IMR-90 (cell line): ENCODE measurements at regions not wholly inside any gene's neighbourhood (a gene's known extent, or its start where the extent isn't known, plus 50 kb on each side); places are given as distances from the start of the nearest gene placed in this dataset.

Experiments
- ATAC-seq: fragments of 200-7000 bp; cut with Tn5 transposase; 2 replicates; pipeline ENCODE4 v1.9.1; 2020; ENCODE audit warnings: low read depth, mild to moderate bottlenecking, moderate library complexity
- BruUV-seq: library from RNA; stranded (reverse); fragments of 400-500 nt; replicated peaks from 2 replicates; lab custom pipeline; 2021; lab: Mats Ljungman, UMichigan
- CTCF ChIA-PET: fragments of 300-600 bp; formaldehyde crosslinking; extraction: SDS; loops from one replicate; lab custom pipeline; 2021; ENCODE audit warnings: antibody characterized with exemption; lab: Yijun Ruan, JAX
- POLR2A ChIA-PET: fragments of 300-600 bp; sonication (Branson Sonifier 250); formaldehyde crosslinking; loops from one replicate; lab custom pipeline; 2022; ENCODE audit warnings: antibody characterized with exemption; ENCODE audit not compliant: unreplicated experiment; lab: Charles Lee
- DNase-seq: peaks from one replicate; pipeline ENCODE4 v3.0.0; 2013
- H2AFZ ChIP-seq: replicated peaks from 2 replicates; pipeline ENCODE3; 2013; ENCODE audit warnings: low read length, mild to moderate bottlenecking; ENCODE audit not compliant: poor library complexity
- H2AK5ac ChIP-seq: 2 replicates; pipeline ENCODE4 v1.6.1; 2013; ENCODE audit warnings: low read depth, low read length, inconsistent platforms
- H2AK9ac ChIP-seq: replicated peaks from 2 replicates; pipeline ENCODE3; 2013; ENCODE audit warnings: mild to moderate bottlenecking, low read depth, low read length, moderate library complexity; ENCODE audit not compliant: poor library complexity
- H2BK120ac ChIP-seq: 2 replicates; pipeline ENCODE4 v1.6.1; 2013; ENCODE audit warnings: low read depth, low read length, inconsistent platforms
- H2BK15ac ChIP-seq: 3 replicates; pipeline ENCODE4 v1.6.1; 2013; ENCODE audit warnings: low read depth, low read length, inconsistent platforms
- H2BK20ac ChIP-seq: 2 replicates; pipeline ENCODE4 v1.6.1; 2013; ENCODE audit warnings: low read depth, mild to moderate bottlenecking, inconsistent platforms, low read length, moderate library complexity
- H2BK5ac ChIP-seq: 2 replicates; pipeline ENCODE4 v1.6.1; 2013; ENCODE audit warnings: mild to moderate bottlenecking, low read depth, low read length, inconsistent platforms; ENCODE audit not compliant: poor library complexity, severe bottlenecking
- H3K14ac ChIP-seq: replicated peaks from 2 replicates; pipeline ENCODE4 v1.6.1; 2013; ENCODE audit warnings: low read depth, low read length, inconsistent platforms
- H3K18ac ChIP-seq: 2 replicates; pipeline ENCODE4 v1.6.1; 2013; ENCODE audit warnings: low read depth, low read length, control low read depth
- H3K23ac ChIP-seq: 2 replicates; pipeline ENCODE4 v1.6.1; 2013; ENCODE audit warnings: low read depth, low read length, inconsistent platforms
- H3K27ac ChIP-seq: 2 replicates; pipeline ENCODE4 v1.5.1; 2013; ENCODE audit warnings: mild to moderate bottlenecking, control low read depth, low read length; ENCODE audit not compliant: insufficient read depth
- H3K27me3 ChIP-seq: 2 replicates; pipeline ENCODE4 v1.6.1; 2013; ENCODE audit warnings: low read length; ENCODE audit not compliant: control insufficient read depth, insufficient read depth
- H3K36me3 ChIP-seq: 2 replicates; pipeline ENCODE4 v1.6.1; 2013; ENCODE audit warnings: low read length, mixed read lengths; ENCODE audit not compliant: control insufficient read depth, insufficient read depth
- H3K4ac ChIP-seq: 2 replicates; pipeline ENCODE4 v1.6.1; 2013; ENCODE audit warnings: low read depth, low read length, inconsistent platforms
- H3K4me1 ChIP-seq: 2 replicates; pipeline ENCODE4 v1.6.1; 2013; ENCODE audit warnings: low read length, mixed read lengths; ENCODE audit not compliant: control insufficient read depth, insufficient read depth
- H3K4me2 ChIP-seq: 2 replicates; pipeline ENCODE4 v1.6.1; 2013; ENCODE audit warnings: low read depth, mild to moderate bottlenecking, control low read depth, low read length, moderate library complexity
- H3K4me3 ChIP-seq: 2 replicates; pipeline ENCODE4 v1.5.1; 2013; ENCODE audit warnings: low read depth, mild to moderate bottlenecking, control low read depth, low read length, moderate library complexity; ENCODE audit not compliant: insufficient read depth
- H3K56ac ChIP-seq: 2 replicates; pipeline ENCODE4 v1.6.1; 2013; ENCODE audit warnings: low read length, inconsistent platforms; ENCODE audit not compliant: insufficient read depth; ENCODE audit errors: extremely low read depth
- H3K79me1 ChIP-seq, 2 experiments: 2 replicates each; pipeline ENCODE4 v1.6.1; 2013; ENCODE audit warnings: low read length in 2 of 2, inconsistent platforms in 1 of 2, low read depth in 1 of 2
- H3K9ac ChIP-seq: 2 replicates; pipeline ENCODE4 v1.6.1; 2013; ENCODE audit warnings: low read depth, low read length, control low read depth
- H3K9me1 ChIP-seq: 2 replicates; pipeline ENCODE4 v1.6.1; 2013; ENCODE audit warnings: low read length, inconsistent platforms; ENCODE audit not compliant: insufficient read depth
- H3K9me3 ChIP-seq: 2 replicates; pipeline ENCODE4 v1.6.1; 2013; ENCODE audit warnings: low read length; ENCODE audit not compliant: control insufficient read depth, insufficient read depth
- H4K20me1 ChIP-seq: 2 replicates; pipeline ENCODE4 v1.6.1; 2013; ENCODE audit warnings: low read length, inconsistent platforms; ENCODE audit not compliant: insufficient read depth
- H4K5ac ChIP-seq: 2 replicates; pipeline ENCODE4 v1.6.1; 2013; ENCODE audit warnings: mild to moderate bottlenecking, low read depth, low read length, control low read depth
- H4K8ac ChIP-seq, 2 experiments: 2 replicates each; pipeline ENCODE4 v1.6.1; 2013; ENCODE audit warnings: low read depth in 2 of 2, low read length in 2 of 2, control low read depth in 1 of 2, inconsistent platforms in 1 of 2
- H4K91ac ChIP-seq: 2 replicates; pipeline ENCODE4 v1.6.1; 2013; ENCODE audit warnings: low read depth, low read length, inconsistent platforms; ENCODE audit not compliant: insufficient read depth
- BHLHE40 ChIP-seq: fragments of 150-350 bp; IDR thresholded peaks from 2 replicates; pipeline ENCODE4 v1.6.1; 2016; ENCODE audit warnings: mild to moderate bottlenecking, low read depth, low read length
- CEBPB ChIP-seq: IDR thresholded peaks from 2 replicates; pipeline ENCODE4 v1.6.1; 2012; ENCODE audit warnings: low read depth, low read length, improper control_type of control experiment
- CHD1 ChIP-seq: IDR thresholded peaks from 2 replicates; pipeline ENCODE4 v1.6.1; 2012; ENCODE audit warnings: low read depth, low read length, improper control_type of control experiment
- CTCF ChIP-seq: conservative IDR thresholded peaks from 2 replicates; pipeline ENCODE4 v1.5.1; 2012; ENCODE audit warnings: mild to moderate bottlenecking, low read depth, low read length, improper control_type of control experiment
- ELK1 ChIP-seq: fragments of 150-350 bp; IDR thresholded peaks from 2 replicates; pipeline ENCODE4 v1.6.1; 2016; ENCODE audit warnings: low read depth, mild to moderate bottlenecking, low read length, moderate library complexity, borderline replicate concordance
- FOS ChIP-seq: fragments of 150-350 bp; IDR thresholded peaks from 2 replicates; pipeline ENCODE4 v1.6.1; 2016; ENCODE audit warnings: low read depth, low read length
- MAFK ChIP-seq: IDR thresholded peaks from 2 replicates; pipeline ENCODE4 v1.6.1; 2012; ENCODE audit warnings: low read depth, low read length, improper control_type of control experiment
- MAZ ChIP-seq: IDR thresholded peaks from 2 replicates; pipeline ENCODE4 v1.6.1; 2012; ENCODE audit warnings: low read depth, mild to moderate bottlenecking, low read length, improper control_type of control experiment, moderate library complexity, borderline replicate concordance
- MXI1 ChIP-seq: IDR thresholded peaks from 2 replicates; pipeline ENCODE4 v1.6.1; 2012; ENCODE audit warnings: low read depth, mild to moderate bottlenecking, low read length, moderate library complexity, borderline replicate concordance
- NFE2L2 ChIP-seq: fragments of 150-350 bp; IDR thresholded peaks from 2 replicates; pipeline ENCODE4 v1.6.1; 2016; ENCODE audit warnings: low read depth, mild to moderate bottlenecking, low read length
- POLR2A ChIP-seq: IDR thresholded peaks from 2 replicates; pipeline ENCODE4 v1.6.1; 2012; ENCODE audit warnings: mild to moderate bottlenecking, low read depth, low read length
- RAD21 ChIP-seq: IDR thresholded peaks from 2 replicates; pipeline ENCODE4 v1.6.1; 2012; ENCODE audit warnings: low read length, improper control_type of control experiment
- RCOR1 ChIP-seq: IDR thresholded peaks from 2 replicates; pipeline ENCODE4 v1.6.1; 2012; ENCODE audit warnings: mild to moderate bottlenecking, low read length, improper control_type of control experiment; ENCODE audit not compliant: insufficient replicate concordance
- RFX5 ChIP-seq: IDR thresholded peaks from 2 replicates; pipeline ENCODE4 v1.8.0; 2012; ENCODE audit warnings: low read depth, mild to moderate bottlenecking, low read length, moderate library complexity
- SMC3 ChIP-seq: fragments of 150-350 bp; IDR thresholded peaks from 2 replicates; pipeline ENCODE4 v1.6.1; 2016; ENCODE audit warnings: low read depth, mild to moderate bottlenecking, antibody characterized with exemption, low read length, moderate library complexity
- USF2 ChIP-seq: fragments of 150-350 bp; IDR thresholded peaks from 2 replicates; pipeline ENCODE4 v1.6.1; 2017; ENCODE audit warnings: mild to moderate bottlenecking, antibody characterized with exemption, low read length, low read depth
- WGBS, 2 experiments: methylation state at CpG; one replicate each; pipeline versions ENCODE4 v1.1.5 to v1.1.7; 2013; ENCODE audit warnings: missing lambda C conversion rate in 2 of 2; ENCODE audit not compliant: insufficient read length in 1 of 2; ENCODE audit errors: extremely low coverage in 2 of 2; 5-methylcytosine and 5-hydroxymethylcytosine counted together
- dilution Hi-C: fragments of 300-500 bp; cut with HindIII; formaldehyde crosslinking; loops from one replicate; pipeline ENCODE4 v1.14.3; 2018; ENCODE audit warnings: low sequenced_read_pairs; ENCODE audit not compliant: unreplicated experiment
- in situ Hi-C: fragments of 300-500 bp; cut with MboI; formaldehyde crosslinking; loops from 3 replicates; pipeline ENCODE4 v1.14.3; 2019; ENCODE audit warnings: low sequenced_read_pairs, inconsistent platforms, mixed read lengths
- intact Hi-C: fragments of 100-400 bp; cut with micrococcal nuclease; formaldehyde crosslinking; loops from 2 replicates; pipeline ENCODE4 v1.10.0; 2022

- H2AFZ ChIP-seq: no peak overlapping the region
- no peaks in the 10 kb centered on the region for H3K79me1 ChIP-seq
- H3K27ac ChIP-seq: no peak overlapping the region
- no peak overlapping the region for H2BK15ac ChIP-seq
- BruUV-seq: no TSS peak
- H3K9me1 ChIP-seq: no peaks in the 10 kb centered on the region
- H2BK5ac ChIP-seq: no peak overlapping the region
- TF ChIP-seq FOS (no peak), POLR2A (no peak), SMC3 (no peak), ELK1 (no peak), RFX5 (no peak), CEBPB (no peak), USF2 (no peak), NFE2L2 (no peak), MAFK (no peak), CTCF (no peak), MXI1 (no peak), RCOR1 (no peak), RAD21 (no peak), MAZ (no peak), CHD1 (no peak), BHLHE40 (no peak)
- no peak for DNase-seq
- H3K18ac ChIP-seq: no peak overlapping the region
- no peak overlapping the region for H3K56ac ChIP-seq
- no peaks in the 10 kb centered on the region for H4K20me1 ChIP-seq
- H2AK5ac ChIP-seq: no peak overlapping the region
- ChIA-PET CTCF (no interaction called here), POLR2A (no interaction called here)
- intact Hi-C loops: no loop called here
- no peak overlapping the region for H2BK20ac ChIP-seq
- H4K91ac ChIP-seq: no peak overlapping the region
- dilution Hi-C loops: no loop called here
- H4K8ac ChIP-seq: no peak overlapping the region
- no peak overlapping the region for H3K23ac ChIP-seq
- H3K36me3 ChIP-seq: no peaks in the 10 kb centered on the region
- H3K9me3 ChIP-seq: peaks cover 3% of the 10 kb centered on the region
- H3K4me2 ChIP-seq: no peak overlapping the region
- H3K4me3 ChIP-seq: no peak overlapping the region
- H3K4ac ChIP-seq: no peak overlapping the region
- H3K14ac ChIP-seq: no peak overlapping the region
- no peaks in the 10 kb centered on the region for H3K27me3 ChIP-seq
- no CpG with 5 or more reads among the region's 1 CpG for WGBS, 2 experiments
- H2BK120ac ChIP-seq: no peak overlapping the region
- in situ Hi-C loops: no loop called here
- H3K4me1 ChIP-seq: no peaks in the 10 kb centered on the region
- no peak for ATAC-seq
- no peak overlapping the region for H4K5ac ChIP-seq
- no peak overlapping the region for H3K9ac ChIP-seq
- no peak overlapping the region for H2AK9ac ChIP-seq
These were observed 716.4 kb upstream of the ZNF804A start for GRCh38 chr2:183881978-183882377.
